Skin of body (tissue), 1 donor: ENCODE measurements at regions not wholly inside any gene's neighbourhood (a gene's known extent, or its start where the extent isn't known, plus 50 kb on each side); places are given as distances from the start of the nearest gene placed in this dataset.
"Not testable (repeated sequence)": the region's sequence is repeated elsewhere in the genome, so short reads cannot be mapped to it uniquely, and the experiment has no call there.

Source experiments
- DNase-seq: peaks from one replicate; lab custom pipeline; 2025; lab: John Stamatoyannopoulos, UW

GRCh38 chr9:41839786-41840185 lies 289.4 kb downstream of the CNTNAP3B start:
- DNase-seq: not testable (repeated sequence)

DNA sequence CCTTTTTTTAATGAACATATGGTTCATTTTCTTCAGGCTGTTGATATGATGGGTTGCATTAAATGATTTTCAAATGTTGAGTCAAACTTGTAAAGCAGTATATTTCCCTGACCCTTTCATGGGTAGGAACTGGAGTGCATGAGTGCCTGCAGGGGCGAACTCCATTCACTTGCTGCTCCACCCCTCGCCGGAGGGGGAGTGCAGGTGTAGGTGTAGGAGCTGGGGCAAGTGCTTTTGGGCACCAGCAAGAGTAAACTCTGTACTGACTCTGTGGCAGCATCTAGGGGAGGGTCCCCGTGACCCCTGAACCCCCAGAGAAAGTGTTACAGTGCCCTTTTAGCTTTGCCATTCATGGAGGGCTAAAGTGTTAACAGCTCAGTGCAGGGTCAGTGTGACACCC lies 290.3 kb downstream of the CNTNAP3B start:
- not testable (repeated sequence) for DNase-seq

DNA sequence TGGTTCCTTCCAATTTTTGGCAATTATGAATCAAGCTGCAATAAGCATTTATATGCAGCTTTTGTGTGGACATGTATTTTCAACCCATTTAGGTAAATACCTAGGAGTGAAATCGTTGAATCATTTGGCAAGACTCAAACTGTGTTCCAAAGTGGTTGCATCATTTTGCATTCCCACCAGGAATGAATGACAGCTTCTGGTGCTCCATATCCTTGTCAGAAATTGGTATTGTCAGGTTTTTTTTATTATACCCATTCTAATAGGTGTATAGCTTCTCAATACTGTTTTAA lies 290.7 kb downstream of the CNTNAP3B start:
- DNase-seq: not testable (repeated sequence)

GRCh38 chr9:41837684-41838561 lies 291.3 kb downstream of the CNTNAP3B start:
- DNase-seq: not testable (repeated sequence)

DNA sequence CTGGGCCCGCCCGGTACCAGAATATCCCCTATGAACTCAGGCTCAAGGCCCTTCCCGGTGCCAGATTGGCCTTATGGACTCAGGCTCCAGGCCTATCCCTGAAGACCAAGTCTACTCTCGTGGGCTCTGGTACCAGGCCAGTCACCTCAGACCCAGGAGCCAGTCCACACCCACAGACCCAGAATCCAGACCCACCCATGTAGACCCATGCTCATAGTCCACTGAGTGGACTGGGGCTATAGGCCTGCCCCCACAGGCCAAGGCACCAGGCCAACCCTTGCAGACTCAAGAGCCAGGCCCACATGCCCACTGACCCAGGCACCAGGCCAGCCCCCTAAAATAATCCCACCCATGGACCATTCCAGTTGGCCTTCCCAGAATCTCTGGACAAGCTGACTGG lies 296.1 kb downstream of the CNTNAP3B start:
- not testable (repeated sequence) for DNase-seq

DNA sequence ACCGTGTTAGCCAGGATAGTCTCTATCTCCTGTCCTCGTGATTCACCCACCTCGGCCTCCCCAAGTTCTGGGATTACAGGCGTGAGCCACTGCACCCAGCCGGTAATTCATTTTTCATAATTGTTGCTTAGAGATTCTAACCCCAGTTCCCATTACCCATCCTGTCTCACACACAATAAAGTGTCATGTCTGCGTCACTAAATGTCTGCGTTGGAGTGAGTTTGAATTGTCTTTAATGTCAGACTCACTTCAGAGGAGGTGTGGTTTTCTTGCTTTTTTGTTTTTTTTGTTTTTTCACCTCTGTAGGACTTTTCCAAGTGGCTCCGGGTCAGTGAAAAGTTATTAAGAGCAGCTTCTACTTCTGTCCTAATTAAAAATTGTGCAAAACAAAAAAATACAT lies 304.5 kb downstream of the CNTNAP3B start:
- not testable (repeated sequence) for DNase-seq

DNA sequence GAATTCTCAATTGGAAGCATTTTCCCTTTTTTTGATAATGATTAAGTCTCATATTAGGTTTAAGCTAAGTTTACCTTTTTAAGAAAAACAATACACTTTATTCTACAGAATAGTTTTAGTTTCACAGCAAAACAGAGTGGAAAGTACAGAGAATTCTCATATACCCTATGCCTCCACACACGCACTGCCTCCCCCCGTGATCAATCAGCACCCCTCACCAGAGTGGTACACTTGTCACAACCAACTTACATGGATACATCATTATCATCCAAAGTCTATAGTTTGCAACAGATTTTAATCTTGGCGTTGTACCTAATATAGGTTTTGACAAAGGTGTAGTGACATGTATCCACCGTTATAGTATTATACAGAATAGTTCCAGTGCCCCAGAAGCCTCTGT lies 326.5 kb downstream of the CNTNAP3B start:
- not testable (repeated sequence) for DNase-seq

GRCh38 chr9:41798684-41799083 lies 330.5 kb downstream of the CNTNAP3B start:
- DNase-seq: not testable (repeated sequence)

DNA sequence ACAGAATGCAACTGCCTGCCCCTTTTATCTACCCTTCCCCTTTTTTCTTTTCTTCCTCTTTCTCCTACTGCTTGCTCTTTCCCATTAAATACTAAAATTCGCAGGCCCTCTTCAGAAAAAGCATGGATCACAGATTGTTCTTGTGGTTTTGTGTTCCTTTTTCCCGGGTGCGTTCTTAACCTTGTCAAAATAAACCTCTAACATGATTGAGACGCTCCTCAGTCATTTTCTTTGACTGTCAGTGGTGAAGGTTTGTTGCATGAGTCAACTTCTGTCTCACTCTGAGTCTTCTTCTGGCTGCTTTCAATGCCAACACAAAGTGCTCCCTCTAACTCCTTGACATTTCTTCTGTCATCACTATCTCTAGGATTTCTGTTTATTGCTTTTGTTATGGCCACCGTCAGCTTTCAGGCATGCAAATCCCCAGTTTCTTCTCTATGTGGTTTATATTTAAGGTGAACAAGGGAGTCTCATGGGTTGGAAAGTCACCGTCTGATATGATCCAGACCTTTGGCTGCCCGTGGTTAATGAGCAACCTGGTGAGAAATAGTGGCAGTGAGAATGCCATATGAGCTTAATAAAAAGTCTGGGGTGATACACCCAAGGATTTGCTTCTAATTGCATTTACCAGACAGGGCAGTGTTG lies 338.4 kb downstream of the CNTNAP3B start:
- DNase-seq: not testable (repeated sequence)

DNA sequence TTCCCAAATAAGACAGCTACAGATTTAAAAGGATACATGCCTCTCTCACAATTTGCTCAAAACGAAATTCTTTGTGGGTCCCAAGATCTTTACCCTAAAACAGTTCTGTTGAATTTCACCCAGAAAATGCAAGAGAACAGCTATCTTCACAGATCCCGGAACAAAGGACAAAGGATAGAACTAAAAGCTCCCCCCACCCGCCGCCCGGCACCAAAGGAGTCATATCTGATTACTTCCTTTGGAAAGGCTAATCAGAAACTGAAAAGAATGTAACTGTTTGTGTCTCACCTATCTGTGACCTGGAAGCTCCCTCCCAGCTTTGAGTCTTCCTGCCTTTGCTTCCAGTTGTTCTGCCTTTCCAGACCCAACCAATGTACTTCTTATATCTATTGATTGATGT lies 339.2 kb downstream of the CNTNAP3B start:
- not testable (repeated sequence) for DNase-seq

- DNase-seq: not testable (repeated sequence)
Measured at GRCh38 chr9:41789387-41789786, 339.8 kb downstream of the CNTNAP3B start.

DNA sequence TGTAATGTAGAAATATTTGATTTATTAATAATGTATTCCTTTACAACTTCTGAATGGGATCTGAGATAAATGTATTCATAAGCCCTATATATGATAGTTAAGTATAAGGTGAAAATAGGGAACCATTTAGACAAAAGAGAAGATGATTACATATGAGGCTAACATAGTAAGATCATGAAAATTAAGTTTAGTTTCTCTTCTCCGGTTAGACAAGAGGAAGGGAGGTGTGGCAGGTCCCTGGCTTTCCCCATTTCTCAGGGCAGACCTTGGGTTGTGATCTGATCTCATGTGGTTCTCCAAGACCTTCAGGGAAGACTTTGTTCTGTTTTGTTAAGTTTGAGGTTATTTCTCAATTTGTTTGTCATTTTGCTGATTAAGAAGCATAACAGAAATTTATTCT lies 341.3 kb downstream of the CNTNAP3B start:
- not testable (repeated sequence) for DNase-seq

GRCh38 chr9:41787270-41787669 lies 342.0 kb downstream of the CNTNAP3B start:
- DNase-seq: not testable (repeated sequence)

DNA sequence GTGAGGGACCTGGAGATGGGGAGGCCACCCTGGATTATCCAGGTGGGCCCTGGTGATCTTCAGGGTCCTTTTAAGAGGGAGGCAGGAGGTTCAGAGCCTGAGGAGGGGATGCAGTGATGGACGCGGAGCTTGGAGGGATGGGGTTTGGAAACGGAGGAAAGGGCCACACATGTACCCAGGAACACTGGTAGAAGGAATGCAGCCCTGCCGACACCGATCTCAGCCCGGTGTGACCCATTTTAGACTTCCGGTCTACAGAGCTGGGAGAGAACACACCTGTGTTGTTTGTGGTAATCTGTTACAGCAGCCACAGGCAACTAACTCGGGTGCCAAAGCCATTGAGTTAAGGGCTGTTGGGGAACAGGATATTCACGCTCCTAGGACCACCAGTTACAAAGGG lies 345.2 kb downstream of the CNTNAP3B start:
- DNase-seq: not testable (repeated sequence)

GRCh38 chr9:41783070-41783810 lies 346.0 kb downstream of the CNTNAP3B start:
- DNase-seq: not testable (repeated sequence)

DNA sequence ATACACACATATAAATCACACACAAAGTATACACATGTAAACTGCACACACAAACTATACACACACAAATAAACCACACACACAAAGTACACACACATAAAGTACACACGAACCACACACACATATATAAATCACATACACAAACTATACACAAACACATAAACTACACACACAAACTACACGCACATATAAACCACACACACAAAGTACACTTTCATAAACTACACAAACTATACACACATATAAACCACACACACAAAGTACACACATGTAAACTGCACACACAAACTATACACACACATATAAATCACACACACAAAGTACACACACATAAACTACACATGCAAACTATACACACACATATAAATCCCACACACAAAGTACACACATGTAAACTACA lies 347.3 kb downstream of the CNTNAP3B start:
- not testable (repeated sequence) for DNase-seq

DNA sequence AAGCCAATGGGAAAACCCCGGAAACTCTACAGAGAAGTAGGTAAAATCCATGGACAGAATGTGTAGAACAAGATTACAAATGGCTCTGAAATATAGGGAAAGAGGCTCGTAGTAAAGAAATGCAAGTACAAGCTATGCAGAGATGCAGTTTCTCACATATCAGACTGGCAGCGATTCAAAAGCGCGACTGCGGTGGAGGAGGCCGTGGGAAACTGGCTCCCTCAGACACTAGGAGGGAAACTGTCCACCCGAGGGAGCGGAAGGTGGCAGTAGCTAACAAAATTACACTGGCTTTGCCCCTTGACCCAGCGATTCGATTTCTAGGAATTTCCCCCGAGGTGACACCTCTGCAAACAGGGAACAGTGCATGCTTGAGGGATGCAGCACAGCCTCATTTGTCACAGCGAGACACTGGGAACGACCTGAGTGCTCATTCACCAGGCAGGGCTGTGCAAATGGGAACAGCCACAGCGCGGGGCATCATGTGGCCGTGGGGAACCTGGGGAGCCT lies 349.3 kb downstream of the CNTNAP3B start:
- not testable (repeated sequence) for DNase-seq

GRCh38 chr9:41779192-41779591 lies 350.0 kb downstream of the CNTNAP3B start:
- not testable (repeated sequence) for DNase-seq

- not testable (repeated sequence) for DNase-seq
Measured at GRCh38 chr9:41778535-41779071, 350.6 kb downstream of the CNTNAP3B start.

- DNase-seq: not testable (repeated sequence)
Measured at GRCh38 chr9:41777536-41777935, 351.7 kb downstream of the CNTNAP3B start.

DNA sequence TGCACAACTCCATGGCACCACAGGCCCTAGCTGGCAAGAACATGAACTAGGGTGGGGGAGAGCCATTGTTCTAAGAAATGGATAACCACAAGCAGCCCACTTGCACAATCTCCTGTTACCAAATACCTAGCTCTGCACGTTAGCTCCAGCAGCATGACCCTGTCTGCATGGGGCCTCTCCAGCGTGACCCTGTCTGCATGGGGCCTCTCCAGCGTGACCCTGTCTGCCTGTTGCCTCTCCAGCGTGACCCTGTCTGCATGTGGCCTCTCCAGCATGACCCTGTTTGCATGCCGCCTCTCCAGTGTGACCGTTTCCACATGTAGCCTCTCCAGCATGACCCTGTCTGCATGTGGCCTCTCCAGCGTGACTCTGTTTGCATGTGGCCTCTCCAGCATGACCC lies 356.7 kb downstream of the CNTNAP3B start:
- not testable (repeated sequence) for DNase-seq
